ENCODE measurements at regions not wholly inside any gene's neighbourhood (a gene's known extent, or its start where the extent isn't known, plus 50 kb on each side); places are given as distances from the start of the nearest gene placed in this dataset.
"Not testable (repeated sequence)": the region's sequence is repeated elsewhere in the genome, so short reads cannot be mapped to it uniquely, and the experiment has no call there.

DNA sequence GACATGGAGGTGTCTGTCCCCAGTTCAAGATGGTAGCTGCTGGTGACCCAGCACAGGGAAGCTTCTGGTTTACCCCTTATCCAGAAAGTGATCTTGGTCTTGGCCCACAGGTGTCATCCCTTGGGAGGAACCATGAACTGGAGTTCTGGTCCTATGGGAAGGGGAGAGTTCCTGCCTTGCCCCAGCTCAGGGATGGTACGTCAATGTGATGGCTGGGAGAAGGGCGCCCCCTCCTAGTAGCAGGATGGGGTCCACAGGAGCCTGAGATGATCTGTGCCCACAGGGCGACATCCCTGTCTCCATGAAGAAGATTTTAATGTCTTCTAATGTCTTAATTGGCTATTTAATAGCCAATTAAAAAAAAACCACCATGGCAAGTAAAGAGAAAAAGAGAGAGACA is 249.8 kb downstream of the SIPA1L2 start:
- DNase-seq, result no peak

DNA sequence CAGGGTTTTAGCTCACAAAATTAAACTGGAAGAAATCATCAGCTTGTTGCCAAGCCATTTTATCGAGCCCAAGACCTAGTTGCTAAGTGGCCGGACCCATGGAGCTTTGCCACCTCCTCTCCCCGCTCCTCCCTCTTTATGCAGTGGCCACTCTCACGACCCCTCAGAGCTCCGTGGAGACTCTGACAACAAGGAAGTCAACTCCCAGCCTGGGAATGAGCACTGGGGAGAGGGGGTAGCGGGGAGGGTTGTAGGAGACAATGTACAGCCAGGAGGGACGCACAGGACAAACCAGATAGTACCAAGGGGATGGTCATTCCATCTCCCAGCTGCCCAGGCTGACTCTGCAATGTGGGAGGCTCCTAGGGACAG is 250.9 kb downstream of the SIPA1L2 start:
- DNase-seq, result no peak

DNA sequence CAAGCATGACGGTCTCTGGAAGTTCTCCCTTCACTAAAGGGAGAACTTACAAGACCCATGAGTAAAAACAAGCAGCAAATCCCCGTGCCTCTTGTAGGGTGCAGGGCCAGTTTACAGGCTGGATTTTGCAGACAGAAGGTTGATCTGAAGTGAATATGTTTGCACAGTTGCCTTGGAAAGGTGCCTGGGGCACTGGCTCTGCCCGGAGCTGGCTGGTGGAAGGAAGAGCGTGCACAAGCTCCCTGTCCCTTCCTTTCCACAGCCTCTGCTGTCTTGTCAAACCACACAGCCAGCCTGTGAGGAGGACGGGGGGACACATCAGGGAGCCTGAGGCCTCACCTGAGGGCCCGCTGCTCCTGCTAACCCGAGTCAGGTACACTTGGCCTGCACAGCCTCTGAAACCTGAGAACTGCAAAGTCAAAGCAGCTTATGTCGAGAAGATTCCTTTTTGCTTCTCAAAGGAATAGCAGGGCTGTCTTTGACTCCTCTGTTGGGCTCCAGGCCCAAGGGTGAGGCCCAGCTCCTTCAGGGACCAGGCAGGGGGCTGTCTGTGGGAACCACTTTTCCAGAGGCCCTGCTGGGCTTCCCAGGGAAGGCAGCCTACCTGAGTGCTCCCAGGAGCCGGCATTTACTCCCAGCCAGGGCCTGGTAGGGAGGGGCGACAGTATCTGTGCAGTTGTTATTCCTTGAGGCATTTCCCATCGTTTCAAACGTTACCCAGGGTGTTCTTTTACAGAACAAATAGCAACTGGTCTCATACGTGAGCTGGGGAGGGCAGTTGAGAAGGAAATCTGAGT is 251.5 kb downstream of the SIPA1L2 start:
- DNase-seq, result no peak

DNA sequence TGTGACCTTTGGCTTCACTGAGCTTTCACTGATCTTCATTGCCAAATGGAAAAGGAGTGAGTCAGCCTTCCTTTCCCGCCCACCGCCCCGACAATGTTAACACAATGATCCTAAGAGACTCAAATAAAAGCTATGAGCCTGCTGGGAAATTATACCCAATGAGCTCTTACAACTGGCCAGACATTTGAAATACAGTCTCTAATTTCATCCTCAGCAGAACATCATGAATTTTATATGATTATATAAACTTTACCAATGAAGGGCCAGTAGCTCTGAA is 252.5 kb downstream of the SIPA1L2 start:
- DNase-seq, result no peak

DNA sequence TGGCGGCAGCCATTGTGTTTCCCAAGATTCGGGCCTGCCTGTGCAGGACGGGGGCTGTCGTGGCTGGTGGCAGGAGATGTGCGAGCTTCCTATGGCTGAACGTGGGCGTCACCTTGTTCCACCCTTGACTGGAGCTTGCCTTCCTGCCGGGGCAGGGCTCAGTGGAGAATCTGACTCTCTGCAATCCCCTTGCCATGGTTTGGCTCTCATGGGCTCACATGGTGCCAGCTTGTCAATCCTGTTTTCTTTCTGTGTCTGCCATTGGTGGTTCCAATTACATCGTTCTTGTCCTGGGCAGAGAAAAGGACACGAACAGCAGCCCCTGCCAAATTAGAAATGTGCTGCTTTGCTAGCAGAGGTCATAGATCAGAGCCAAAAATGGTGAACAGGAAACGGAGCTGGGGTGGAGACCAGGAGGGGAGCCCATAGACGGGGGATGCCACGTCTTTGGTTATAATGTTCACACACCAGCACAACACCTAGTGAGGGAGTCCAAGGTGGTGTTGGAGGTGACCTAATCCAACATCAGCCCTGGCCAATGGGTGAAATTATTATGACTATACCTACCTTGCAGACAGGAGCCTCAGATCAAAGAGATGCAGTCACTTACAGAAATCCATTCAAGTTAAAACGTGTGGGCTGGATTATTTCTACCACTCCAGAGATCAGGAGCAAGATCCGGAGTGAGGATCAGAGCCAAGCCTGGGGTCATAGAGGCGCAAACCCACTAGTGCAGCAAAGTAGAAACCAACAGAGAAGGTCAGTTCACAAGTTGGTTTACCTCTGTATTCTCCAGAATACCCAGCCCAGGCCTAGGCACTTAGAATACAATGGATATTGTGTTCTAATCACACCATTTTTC is 253.1 kb downstream of the SIPA1L2 start:
- DNase-seq, result no peak

DNA sequence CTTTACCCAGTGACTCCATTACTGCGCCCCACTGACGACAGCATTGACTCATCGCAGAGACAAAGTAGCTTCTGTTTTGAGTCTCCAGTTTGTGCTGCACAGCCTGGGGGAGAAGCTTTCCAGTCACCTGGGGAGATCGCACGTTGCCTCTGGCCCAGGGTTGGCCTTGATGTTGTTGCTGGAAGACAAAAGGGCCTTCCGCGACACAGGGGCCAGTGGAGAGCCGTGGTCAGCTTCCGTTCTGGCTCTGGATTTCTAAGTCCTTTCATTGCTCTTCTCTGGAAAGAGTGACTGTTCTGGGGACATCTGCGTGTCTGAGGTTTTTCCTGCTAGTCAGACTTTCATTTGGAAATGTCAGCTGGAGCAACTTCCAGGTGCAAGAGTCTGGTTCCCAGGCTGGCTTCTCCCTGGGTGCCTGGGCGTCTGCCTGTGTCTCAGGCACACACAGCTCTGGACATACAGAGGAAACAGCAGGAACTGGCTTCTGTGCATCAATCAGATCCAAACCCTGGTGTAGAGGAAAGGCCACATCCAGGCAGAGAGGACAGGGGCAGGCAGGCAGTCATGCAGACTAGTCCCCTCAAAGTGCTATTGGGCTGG is 257.0 kb downstream of the SIPA1L2 start:
- DNase-seq, result no peak

DNA sequence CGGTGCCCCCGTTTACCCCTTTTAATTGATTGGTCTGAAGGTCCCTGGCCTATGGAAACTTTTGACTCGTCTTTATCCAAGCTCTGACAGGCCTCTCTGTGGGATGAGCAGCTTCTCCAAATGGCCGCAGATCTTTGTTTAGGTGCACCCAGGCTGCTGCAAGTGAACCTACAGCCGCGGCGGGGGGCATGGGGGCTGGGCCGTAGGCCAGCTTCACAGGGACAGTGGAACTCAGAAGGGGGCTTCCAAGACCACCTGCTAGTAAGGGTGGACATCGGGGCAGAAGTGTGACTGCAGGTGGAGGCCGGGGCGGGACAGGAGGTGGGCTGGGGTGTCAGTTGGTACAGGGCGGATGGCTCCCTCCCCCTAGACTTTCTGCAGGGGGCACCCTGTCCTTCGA is 257.5 kb downstream of the SIPA1L2 start:
- DNase-seq, result no peak

DNA sequence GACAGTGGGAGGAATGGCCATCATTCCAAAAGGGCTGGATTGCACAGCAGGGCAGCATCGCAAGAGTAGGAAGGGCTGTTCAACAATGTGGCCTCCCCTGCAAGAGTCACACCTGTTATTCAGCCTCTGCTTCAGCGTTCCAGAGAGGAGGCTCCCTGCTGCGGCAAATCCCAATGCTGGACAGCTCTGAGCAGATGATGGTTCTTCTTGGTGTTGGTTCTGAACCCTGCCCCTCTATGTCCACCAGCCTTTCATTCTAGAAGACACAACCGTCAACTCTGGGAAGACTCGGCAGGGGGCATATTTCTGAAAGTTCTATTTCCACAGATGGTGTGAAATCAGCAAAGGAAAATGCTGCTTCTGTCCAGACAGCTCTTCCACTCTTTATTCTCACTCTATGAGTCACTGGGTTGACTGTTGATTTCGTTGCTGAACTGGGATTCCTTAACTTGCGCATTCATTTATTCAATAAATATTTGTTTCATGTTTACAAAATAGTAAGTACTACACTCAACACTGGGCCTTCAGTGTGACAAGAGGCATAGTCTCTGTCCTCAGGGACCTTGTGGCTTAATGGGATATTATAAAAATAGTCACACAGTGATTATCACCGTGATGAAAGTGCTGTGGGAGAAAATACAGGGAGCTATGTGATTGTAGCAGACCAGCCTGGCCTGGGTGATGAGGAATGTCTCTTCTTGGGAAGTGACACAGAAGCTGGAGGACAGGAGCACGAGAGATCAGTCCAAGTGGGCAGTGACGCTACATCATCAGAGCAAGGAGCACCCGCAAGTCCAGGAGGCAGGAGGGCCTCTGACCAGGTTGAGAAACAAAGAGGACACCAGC is 260.3 kb downstream of the SIPA1L2 start:
- no peak for DNase-seq

DNA sequence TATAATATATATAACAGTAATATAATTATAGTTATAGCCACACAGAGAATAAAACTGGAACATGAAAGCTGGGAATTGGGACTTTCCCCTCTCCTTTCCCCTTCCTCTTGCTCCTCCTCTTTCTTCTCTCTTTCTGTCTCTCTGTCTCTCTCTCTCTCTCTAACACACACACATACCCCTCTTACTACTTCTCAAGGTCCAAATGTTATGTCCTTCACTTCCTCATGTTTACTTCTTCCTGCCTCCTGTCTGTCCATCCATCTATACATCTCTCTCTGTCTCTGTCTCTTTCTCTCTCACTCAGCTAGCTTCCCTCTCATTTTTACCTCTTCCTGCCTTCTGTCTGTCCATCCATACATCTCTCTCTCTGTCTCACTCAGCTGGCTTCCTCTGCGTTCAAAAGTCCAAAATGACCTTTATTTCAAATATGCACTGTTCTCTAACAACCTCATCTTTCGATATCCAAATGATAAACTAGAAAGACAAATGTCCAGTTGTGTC is 261.1 kb downstream of the SIPA1L2 start:
- no peak for DNase-seq

DNA sequence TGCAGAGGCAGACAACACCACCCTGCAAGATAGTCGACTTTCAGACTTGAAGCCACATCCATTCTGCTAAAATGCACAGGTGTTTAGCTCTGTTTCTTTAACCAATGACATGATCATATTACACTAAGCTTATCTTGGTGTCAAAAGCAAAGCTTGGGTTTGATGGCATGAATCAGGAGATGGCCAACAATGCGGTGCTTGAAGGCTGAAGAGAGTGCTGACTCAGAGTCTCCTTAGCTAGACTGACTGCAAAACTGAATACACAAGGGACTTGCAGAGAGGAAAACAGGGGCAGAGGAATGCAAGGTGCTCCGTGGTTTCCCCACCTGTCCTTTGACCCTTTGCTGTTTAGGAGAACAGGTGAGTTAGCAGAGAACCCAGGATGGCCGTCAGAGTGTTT is 262.6 kb downstream of the SIPA1L2 start:
- DNase-seq, result no peak

DNA sequence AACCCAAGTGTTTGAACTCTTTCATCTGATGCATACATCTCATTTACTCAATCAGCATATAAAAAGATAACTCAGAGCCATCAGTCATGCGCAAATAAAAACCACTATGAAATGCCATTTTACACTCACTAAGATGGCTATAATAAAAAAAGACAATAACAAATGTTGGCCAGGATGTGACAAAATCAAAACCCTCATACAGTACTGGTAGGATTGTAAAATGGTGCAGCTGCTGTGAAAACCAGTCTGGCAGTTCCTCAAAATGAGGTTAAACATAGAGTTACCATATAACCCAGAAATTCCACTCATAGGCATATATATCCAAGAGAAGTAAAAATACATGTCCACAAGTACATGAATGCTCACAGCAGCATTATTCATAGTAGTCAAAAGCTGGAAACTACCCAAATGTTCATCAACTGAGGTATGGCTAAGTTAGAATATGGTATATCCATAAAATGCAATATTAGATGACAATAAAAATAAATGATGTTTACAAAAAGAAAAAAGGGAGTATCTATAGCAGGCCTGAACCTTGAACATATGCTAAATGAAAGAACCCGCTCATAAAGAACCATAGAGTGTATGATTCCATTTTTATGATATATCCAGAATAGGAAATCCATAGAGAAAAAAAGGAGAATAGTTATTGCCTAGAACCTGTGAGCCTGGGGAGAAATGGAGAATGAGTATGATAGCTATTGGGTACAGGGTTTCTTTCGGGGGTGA is 265.1 kb downstream of the SIPA1L2 start:
- no peak for DNase-seq

DNA sequence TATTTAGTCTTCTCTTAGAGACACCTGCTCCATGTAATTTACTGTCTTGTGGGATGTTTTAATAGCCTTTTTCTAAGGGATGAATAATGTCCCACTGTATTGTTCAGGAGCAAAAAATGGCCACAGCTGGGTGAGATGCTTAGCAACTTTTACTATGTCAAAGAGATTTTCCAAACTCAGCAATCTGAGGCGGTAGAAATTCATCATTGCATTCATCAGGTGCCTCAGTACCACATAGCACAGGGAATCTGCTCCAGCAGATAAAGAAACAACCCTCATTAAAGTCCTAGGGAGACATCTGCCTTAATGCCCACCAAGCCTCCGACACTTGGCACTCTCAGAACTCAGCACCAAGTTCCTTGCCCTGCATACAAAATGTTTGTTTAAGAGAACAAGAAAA is 266.9 kb downstream of the SIPA1L2 start:
- no peak for DNase-seq

DNA sequence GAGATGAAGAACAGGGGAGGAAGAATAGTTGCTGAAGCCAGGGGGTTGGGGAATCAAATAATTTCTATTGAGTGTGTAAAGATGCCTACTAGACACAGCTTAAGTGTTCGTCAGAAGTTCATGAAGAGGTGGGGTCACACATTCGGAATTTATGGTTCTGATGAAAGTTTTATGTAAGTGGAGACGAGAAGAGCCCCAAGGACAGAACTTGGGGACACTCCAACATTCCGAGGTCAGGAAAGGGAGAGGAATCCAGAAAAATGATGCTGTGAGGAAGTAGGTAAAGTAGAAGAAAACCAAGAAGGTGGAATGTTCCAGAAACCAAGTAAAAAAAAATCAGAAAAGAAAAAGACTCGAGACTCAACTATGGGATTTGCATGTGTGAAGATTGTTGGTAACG is 272.5 kb downstream of the SIPA1L2 start:
- no peak for DNase-seq

DNA sequence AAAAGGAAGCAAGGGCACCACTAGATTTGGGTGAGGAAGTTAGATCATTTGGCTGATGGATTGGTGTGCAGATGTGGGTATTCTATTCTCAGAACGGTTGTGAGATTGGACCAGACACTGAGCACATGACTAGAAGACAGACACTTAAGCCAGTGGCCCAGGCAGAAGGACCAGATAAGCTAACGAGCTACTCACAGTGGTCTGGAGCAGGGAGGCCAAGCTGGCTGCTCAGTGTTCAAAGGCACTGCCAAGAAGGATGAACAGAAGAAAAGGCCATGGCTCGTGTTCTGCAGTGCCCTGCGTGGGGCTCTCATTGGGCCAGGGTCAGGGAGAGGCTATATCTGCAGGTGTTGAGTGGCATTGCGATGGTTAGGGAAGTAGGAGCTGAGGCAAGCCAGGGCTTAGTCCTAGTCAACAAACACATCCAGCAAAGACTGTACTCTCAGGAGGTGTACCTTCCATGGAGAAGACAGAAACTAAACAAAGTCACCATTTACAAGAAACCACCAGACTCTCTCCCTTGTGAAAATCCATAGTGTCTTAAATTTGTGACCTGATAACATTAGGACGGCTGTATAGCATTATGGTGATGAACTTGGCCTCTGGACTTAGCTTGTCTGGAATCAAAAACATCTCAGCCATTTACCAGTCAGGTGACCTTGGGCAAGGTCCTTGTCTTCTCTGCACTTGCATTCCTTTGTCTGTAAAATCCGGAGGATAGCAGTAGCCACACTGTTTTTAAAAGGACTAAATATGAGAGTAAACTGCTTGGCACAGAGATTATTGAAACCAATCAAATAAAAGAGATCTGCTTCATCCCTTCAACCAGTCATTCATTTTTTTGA is 274.5 kb downstream of the SIPA1L2 start:
- DNase-seq, result no peak

DNA sequence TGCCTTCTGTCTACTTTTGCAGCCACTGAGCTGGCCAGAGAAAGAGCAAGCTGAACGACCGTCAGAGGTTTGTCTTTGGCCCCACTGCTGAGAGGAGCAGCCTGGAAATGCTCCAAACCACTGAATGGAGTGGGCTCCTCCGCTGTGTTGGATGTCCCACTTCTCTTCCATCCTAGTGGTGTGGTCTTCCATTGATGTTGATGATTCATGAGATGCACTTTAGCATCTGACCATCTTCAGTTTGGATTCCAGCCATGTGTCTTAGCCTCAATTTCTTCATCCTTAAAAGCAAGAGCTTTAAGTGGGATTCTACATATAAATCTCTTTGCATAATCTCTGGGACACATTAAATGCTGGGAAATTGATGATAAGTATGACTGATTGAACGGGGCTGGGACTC is 276.9 kb downstream of the SIPA1L2 start:
- DNase-seq, result no peak

DNA sequence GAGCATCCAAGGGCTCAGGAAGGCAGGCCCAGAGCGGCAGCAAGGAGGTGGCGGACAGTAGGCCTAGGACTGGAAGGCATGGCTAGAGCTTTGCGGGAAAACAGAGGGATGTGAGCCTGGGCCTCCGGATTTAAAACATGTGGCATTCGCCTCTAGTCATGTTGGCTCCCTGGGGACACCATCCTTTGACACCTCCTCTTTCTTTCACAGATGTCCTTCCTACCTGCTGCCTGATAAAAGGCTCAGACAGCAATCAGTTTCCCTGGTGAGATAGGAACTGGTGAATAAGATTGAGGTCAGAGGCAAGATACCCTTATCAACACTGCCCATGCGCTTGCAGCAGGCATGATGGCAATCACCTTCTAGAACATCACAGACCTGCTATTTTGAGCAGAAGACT is 277.6 kb downstream of the SIPA1L2 start:
- no peak for DNase-seq

DNA sequence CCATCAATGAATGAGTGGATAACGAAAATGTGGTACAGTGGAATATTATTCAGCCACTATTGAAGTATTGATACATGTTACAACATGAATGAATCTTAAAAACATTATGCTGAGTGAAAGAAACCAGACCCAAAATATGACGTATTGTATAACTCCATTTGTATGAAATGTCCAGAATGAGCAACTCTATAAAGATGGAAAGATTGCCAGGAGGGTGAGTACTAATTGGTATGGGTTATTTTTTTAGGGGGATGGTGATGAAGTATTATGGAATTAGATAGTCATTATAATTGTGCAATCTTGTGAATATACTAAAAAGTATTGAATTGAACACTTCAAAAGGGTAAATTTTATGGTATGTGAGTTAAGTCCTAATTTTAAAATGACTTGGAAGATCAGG is 278.6 kb downstream of the SIPA1L2 start:
- no peak for DNase-seq

DNA sequence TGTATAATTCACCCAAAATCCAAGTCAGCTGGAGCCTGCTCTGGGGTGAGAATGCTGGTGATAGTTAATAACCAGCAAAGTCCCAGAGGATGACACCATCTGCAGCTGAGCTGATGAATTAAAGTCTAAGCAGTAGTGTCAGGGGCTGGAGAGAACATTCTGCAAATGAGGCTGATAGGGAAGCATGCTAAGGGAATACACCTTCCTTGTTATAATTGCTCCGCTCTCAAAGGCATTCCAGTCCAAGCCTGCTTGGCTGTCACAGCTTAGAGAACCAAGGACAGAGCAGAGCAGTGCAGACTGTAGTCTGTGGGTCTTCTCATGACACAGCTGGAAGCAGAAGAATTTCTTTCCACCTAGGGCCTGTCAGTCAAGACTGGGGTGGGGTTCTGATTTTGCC is 283.1 kb downstream of the SIPA1L2 start:
- no peak for DNase-seq

DNA sequence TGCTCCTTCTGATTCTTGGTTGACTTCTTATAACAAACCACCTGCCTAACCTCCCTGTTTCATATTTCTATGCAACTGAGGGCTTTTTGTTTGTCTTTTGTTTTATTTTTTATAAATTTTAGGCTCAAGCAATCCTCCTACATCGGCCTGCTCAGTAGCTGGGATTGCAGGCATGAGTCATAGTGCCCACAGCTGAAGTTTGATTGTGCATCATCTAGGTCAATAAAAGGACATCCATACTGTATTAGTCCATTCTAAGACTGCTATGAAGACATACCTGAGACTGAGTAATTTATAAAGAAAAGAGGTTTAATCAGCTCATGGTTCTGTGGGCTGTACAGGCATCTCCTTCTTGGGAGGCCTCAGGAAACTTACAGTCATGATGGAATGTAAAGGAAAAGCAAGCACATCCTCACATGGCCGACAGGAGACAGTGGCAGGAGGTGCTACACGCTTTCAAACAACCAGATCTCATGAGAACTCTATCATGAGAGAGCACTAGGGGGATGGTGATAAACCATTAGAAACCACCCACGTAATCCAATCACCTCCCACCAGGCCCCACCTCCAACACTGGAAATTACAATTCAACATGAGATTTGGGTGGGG is 285.0 kb downstream of the SIPA1L2 start:
- DNase-seq, result no peak

DNA sequence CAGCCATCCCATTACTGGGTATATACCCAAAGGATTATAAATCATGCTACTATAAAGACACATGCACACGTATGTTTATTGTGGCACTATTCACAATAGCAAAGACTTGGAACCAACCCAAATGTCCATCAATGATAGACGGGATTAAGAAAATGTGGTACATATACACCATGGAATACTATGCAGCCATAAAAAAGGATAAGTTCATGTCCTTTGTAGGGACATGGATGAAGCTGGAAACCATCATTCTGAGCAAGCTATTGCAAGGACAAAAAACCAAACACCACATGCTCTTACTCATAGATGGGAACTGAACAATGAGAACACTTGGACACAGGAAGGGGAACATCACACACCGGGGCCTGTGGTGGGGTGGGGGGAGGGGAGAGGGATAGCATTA is 285.7 kb downstream of the SIPA1L2 start:
- DNase-seq, result not testable (repeated sequence)

DNA sequence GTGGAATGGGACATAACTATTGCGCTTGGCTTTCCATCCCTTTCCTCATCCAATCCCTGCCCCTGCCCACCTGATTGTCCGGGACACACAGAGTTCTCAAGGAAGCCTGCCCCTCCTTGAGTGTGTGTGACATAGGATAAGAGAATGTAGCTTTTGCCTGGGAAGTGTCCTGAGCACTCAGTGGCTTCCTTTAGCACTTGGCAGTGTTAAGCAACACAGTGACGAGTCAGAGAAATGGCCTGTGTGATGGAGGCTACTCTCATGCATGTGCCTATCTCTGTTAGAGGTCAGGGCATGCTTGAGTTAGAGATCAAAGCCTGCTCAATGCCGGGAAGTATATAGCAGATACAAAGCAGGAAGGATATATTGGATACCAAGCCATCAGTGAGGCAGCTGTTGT is 289.5 kb downstream of the SIPA1L2 start:
- no peak for DNase-seq
